Forelimb muscle (tissue), 1 donor: ENCODE measurements at regions not wholly inside any gene's neighbourhood (a gene's known extent, or its start where the extent isn't known, plus 50 kb on each side); places are given as distances from the start of the nearest gene placed in this dataset.
"Not testable (repeated sequence)": the region's sequence is repeated elsewhere in the genome, so short reads cannot be mapped to it uniquely, and the experiment has no call there.

Experiments
- DNase-seq: peaks from one replicate; pipeline ENCODE4 v3.0.0-alpha.2; 2013; ENCODE audit warnings: low read depth

DNA sequence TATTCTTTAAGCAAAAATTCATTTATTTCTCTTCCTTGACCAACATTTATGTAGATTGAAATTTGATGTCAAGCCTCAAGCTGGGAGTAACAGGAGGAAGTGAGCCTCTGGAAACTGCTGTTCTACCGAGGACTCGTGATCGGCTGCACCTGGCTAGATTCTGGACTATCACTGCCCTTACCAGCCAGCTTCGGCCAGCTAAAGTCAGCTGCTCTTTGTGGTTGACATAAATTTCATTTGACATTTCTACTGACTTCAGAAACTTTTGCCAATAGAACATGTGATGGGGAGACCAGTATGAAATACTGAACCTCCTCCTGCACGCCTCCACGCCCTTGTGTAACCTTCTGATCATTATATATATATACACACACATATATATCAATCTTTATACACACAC, 74.2 kb upstream of the RGPD5 start:
- DNase-seq: no peak

DNA sequence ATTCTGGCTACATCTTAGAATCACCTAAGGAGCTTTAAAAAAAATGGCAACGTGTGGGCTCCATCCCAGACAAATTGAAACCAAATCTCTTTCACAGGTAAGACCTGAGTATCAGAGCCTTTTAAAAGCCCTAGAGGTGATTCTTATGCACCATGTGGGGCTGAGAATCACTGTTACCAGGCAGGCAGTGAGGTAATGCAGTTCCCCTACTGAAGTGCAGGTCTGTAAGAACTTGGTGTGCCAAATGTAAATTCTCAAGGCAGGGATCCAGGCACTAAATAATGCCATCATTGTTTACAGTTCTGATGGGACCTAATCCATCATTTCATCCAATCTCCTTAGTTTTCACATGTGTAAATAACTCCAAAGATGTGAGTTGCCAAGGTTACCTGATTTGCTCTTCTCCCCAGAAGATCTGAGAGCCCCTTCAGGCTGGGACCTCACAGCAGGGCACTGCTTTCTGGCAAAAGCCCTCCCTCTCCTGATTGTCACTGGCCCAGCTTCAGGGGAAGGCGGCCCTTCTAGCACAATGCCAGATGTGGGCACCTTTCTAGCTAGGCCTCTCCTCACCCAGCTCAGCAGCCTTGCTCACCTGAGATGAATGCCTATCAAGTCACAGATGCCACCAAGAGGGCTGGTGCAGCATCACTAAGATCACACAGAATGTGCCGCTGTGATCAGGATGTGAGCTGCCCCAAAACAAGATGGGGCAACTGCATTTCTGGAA, 73.6 kb upstream of the RGPD5 start:
- no peak for DNase-seq

DNA sequence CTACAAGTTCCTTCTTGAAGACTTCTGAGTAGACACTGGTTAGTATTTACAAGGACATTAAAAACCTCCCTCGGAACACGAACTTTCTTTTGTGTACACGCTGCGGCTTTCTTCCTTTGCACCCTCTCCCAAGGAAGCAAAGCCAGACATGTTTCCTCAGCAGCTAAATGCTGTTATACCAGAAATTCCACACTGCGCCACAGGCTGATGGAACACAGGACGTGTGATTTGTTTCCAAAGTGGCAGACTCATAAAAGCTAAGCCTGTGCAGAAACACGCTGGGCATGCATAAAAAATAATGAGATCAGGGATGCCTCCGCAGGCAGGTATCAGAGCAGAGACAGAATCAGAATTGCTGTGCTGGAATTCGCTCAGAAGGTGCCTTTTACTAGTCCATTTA, 73.0 kb upstream of the RGPD5 start:
- no peak for DNase-seq

DNA sequence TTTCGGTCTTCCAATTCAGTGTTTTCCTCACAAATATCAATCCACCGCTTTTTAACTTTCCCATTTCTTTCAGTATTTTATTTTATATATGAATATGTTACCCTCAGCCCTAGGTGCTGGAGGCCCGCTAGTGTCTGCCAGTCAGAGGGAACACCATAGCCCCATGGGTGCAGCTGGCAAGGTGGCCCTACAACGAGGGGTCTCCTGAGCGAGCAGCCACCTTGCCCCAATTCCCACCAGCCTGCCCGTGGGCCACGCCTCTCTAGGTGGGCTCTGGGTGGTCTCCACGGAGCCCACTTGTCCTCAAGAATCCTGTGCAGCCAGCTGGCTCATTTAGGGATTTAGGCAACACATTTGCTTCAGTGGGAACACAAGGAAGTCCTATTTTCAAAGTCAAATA, 72.5 kb upstream of the RGPD5 start:
- DNase-seq: no peak

DNA sequence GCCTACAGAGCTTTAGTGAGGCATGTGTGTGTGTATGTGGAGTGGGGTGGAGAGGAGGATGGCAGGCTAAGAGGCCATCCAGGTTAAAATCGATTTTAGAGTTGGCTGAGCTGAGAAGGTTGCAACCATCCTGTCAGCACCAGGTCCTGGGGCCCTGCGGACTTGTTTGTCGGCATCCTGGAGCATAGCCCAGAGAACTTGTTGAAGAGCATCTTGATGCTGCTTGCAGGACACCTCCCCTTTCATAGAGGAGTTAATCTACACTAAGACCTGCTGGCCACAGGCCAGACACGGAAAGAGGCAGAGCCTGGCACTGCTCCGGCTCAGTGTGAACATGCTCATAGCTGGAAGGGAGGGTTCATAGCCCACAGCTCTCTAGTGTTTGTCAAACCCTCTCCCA, 72.1 kb upstream of the RGPD5 start:
- DNase-seq: no peak

DNA sequence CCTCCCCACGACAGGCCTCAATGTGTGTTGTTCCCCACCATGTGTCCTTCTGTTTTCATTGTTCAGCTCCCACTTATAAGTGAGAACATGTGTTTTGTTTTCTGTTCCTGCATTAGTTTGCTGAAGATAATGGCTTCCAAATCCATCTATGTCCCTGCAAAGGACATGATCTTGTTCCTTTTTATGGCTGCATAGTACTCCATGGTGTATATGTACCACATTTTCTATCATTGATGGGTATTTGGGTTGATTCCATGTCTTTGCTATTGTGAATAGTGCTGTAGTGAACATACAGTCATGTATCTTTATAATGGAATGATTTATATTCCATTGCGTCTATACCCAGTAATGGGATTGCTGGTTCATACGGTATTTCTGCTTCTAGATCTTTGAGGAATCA, 71.5 kb upstream of the RGPD5 start:
- not testable (repeated sequence) for DNase-seq

DNA sequence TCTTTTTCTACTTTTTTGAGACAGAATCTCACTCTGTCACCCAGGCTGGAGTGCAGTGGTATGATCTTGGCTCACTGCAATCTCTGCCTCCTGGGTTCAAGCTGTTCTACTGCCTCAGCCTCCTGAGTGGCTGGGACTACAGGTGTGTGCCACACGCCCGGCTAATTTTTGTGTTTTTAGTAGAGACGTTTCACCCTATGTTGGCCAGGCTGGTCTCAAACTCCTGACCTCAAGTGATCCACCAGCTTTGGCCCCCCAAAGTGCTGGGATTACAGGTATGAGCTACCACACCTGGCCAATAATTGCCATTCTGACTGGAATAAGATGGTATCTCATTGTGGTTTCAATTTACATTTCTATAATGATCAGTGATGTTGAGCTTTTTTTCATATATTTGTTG, 71.0 kb upstream of the RGPD5 start:
- DNase-seq: not testable (repeated sequence)

DNA sequence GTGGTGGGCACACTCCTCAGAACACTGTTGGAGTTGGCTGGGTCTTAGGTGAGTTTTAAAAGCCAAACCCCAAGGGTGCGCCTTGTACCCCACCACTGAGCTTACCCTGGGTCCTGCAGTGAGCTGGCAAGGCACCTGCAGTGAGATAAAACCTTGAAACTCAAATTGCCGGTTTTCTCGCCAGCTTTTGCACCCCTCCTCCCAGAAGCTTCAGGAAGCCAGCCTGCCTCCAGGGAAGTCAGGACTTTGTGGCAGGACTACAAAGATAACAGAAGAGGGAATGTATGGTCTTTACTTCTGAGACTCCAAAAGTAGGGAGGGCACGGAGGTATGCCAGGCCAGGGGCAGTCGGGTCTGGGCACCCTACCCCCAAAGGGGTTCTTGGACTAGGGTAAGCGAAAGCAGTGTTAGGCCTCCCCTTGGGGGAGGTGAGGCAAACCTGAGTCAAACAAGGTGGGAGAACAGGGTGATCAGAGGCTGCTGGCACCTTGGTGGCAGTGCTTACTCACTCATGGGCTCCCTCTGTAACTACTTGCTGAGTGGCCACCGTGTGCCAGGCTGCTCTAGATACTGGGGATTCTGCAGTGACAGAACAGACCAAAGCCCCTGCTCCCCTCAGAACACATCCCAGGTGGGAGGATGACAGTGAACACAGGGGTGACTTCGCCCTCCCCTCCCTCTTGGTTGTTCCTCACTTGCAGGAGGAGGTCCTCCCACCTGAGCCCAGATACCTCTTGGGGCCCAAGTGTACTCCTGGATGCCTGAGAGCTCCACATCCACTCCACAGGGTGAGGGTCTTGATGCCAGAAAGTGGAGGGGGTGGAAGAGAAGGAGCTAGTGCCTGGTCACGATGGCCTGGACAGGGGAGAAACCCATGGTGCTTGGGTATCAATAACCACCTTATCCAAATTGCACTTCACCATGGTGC, 69.3 kb upstream of the RGPD5 start:
- no peak for DNase-seq

DNA sequence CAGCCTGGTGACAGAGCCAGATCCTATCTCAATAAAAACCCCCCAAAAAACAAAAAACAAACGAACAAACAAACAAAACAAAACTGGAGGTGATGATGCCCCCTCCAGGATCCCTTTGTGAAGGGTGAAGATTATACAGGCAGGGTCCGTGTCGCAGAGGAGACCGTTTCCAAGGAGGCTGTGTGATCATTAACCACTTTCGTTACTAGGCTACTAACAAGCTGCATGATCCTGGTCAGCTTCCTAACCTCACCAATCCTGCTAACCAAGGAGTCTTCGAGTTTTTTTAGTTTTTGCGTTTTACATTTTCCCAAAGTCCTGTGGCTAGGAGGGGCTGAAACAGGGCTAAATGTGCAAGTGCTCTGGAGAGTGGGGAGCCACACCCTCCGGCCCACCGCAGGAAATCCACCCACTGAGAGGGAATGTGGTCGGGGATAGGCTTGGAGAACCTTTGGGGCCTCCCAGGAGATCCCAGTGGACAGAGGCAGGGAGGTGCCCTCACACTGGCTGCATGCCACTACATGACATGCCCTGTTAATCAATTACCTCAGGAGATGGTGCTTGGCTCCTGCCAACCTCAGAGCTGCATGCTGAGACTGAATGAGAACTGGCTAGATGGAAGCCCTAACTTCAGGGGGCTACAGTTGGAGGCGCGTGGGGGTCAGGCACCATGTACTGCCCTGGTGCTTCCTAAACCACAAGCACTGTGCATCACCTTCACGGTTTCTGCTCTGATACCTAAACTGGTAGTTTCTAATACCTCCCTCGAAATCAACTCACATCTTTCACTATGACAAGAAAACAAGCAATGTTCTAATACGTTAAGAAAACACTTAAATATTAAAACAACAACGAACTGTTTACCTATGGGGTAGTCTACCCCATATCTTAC, 67.5 kb upstream of the RGPD5 start:
- no peak for DNase-seq

DNA sequence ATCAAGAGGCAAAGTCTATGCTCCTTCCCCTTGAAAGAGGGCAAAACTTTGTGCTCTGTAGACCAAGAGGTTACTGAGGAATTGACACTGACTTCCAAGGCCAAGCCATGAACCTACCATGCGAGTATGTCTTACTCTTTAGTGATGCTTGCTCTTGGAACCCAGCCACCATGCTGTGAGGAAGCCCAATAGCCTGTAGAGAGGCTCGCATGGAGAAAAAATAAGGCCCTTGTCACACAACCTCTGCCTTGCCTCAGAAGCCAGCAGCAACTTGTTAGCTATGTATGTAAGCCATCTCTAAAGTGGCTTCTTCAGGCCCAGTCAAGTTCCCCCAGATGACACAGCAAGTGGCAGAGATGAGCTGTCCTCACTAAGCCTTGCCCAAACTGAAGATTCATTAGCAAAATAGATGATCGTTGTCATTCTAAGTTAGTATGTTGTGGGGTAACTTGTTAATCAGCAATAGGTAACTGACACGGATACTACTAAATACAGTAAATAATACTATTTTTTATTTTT, 66.1 kb upstream of the RGPD5 start:
- DNase-seq: no peak

DNA sequence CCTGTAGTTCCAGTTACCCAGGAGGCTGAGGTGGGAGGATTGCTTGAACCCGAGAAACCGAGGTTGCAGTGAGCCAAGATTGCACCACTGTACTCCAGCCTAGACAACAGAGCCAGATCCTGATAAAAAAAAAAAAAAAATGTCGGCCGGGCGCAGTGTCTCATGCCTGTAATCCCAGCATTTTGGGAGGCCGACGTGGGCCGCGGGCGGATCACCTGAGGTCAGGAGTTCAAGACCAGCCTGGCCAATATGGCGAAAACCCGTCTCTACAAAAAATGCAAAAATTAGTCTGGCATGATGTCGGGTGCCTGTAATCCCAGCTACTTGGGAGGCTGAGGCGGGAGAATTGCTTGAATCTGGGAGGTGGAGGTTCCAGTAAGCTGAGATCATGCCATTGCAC, 60.4 kb upstream of the RGPD5 start:
- DNase-seq: not testable (repeated sequence)

DNA sequence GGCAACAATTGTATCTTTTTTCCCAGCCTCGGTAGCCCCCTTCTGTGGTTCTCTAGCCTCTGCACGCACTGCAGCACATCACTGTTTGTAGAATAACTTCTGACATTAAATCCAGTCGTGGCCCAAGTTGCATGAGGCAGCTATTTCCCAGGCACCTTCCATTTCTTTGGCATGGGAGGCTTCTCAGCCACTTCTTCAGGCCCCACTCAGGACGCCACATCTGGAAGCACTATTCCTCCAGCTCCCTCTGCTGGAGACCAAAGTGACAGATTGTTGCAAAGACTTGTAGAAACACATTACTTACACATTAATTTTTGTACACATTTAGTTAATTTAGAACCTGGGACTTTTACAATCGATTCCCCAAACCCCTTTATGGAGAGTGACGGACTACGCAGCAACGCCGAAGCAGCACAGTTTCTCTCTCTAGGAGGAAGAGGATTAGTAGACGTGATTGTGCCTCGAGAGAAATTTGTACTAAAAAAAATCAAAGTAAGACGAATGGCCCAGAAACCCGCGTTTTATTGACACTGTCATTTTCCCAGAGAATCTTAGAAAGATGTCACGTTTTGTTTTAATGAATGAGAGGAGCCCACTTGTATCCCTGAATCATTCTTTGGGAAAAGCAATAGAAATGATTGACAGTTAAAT, 57.8 kb upstream of the RGPD5 start:
- DNase-seq: peak; percentile 16
